Superior temporal gyrus (tissue), 1 donor: ENCODE measurements at regions not wholly inside any gene's neighbourhood (a gene's known extent, or its start where the extent isn't known, plus 50 kb on each side); places are given as distances from the start of the nearest gene placed in this dataset.

Source experiments
- DNase-seq: peaks from one replicate; pipeline ENCODE4 v3.0.0-alpha.2; 2016; ENCODE audit errors: extremely low spot score

DNA sequence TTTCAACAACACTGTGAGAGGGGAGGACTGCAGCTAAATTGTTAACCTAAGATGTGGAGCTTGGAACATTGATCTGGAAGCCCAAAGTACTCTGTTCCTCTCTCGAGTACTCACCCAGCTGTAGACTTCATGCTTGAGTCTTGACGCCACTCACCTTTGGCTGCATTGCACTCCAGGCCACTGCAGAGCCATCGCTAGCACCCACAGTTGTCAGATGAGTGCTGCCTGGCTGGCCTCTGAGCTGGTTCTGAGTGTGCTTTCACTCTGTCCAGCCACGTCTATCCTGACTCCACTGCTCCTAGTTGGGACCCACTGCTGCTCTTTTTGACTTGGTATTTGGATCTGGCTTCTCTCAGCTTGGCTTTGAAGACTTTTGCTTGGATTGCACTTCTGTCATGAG is 552.1 kb downstream of the DCDC2C start:
- no peak for DNase-seq

DNA sequence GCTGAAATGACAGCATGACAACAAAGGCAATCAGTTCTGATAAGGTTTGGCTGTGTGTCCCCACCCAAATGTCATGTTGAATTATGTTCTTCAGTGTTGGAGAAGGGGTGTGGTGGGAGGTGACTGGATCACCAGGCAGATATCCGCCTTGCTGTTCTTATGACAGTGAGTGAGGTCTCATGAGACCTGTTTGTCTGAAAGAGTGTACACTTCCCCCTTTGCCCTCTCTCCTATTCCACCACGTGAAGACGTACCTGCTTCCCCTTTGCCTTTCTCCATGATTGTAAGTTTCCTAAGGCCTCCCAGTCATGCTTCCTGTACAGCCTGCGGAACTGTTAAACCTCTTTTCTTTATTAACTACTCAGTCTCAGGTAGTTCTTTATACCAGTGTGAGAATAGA is 553.0 kb downstream of the DCDC2C start:
- DNase-seq, result no peak

DNA sequence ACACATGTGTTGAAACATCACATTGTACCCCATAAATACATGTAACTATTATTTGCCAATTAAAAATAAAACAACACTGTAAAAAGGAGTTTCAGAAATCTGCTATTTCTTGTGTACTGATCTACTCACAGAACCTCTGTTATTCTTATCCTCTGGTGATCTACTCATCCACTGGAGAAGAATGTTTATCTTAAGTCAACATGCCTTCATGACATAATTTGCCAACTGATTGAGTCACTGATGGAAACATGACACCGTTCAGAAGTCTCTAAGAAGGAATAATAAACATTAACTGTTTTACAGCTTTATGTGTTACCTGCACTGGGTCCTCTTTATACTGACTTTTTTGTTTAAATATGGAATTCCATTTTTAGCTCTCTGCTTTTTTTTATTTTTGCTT is 555.2 kb downstream of the DCDC2C start:
- DNase-seq, result no peak

DNA sequence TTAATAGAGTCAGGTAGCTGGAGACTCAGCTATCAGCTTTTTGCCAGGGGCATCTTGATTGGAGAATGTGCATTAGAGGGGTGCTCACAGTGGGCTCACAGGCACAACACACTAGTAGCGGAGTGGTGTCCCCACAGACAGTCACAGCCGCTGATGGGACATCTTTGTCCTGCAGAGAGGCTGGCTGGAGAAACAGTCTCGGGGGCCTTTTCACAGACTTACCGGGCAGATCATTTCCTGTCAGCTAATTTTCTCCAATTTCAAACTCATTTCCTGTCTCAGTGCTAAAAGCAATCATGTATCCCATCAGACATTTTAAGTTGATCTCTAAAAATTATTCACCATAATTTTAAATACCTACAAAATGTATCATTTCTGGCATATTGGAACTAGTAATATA is 562.6 kb downstream of the DCDC2C start:
- DNase-seq, result no peak

DNA sequence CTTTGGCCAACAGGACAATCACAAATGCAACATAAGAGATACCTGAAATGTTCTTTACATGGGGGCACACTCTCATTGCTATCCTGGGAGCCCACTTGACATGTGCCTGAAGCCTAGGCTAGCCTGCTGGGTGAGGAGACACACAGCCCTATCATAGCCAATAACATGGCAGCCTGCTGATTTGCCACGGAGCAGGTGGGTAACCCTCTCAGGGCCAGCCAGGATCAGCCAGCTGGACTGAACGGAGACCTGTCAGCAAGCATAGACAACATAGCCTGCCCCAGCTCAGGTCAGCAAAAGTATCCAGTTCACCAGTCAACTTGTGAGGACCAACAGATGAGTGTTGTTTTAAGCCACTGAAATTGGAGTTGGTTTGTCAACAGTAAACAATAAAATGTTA is 566.5 kb downstream of the DCDC2C start:
- DNase-seq, result no peak

DNA sequence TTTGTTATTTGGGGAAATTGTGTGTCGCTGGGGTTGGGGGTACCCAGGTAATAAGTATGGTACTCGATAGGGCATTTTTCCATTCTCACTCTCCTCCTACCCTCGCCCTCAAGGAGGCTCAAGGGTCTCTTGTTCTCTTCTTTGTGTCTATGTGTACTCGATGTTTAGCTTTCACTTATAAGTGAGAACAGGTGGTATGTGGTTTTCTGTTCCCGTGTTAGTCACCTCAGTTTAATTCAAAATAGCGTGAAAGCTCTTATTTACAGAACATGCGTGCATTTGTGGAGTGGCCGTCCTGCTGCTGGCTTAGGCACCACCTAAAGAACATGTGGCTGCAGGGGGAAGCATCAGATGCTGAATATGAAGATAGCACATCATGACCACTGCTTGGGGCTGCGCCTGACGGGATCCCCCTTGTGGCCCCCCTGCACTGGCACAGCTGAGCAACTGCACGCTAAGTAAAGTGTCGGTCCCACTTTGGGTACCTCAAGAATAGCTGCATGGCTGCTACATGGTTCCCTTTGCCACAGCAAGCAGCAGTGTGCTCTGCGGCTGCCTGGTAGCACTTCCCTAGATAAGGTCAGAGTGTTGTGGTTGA is 569.0 kb downstream of the DCDC2C start:
- no peak for DNase-seq

DNA sequence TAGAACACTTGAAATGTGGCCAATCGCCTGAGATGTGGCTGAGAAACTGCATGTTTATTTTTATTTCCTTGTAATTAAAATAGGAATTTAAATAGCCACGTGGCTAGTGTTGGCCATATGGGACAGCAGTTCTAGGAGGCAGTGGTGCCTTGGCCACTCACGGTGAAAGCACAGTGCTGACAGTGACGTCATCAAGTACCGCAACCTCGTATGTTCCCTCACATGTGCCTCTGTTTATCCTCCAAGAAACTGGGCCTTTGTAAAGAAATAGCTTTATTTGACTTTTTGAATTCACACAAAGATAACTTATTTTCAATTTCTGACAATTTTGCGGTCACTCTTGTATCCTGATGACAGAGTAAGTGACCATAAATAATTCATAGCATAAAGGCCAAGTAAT is 575.0 kb downstream of the DCDC2C start:
- no peak for DNase-seq

DNA sequence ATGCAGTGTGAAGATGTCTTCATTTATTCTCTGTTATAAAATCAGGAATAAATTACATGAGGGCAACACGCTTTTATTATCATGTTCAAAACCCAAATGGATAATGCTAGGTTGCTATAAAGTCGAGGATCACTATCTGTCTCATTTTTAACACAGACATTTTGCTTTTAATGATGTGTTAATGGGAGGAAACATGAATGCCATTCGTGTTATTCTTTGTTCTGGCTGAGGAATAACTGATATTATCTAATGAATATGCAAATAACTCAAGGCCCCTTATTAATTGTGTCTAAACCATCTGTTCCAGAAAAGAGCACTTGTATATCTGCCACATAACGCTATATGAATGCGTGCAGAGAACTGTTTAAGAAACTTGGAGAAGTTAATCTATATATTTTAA is 576.1 kb downstream of the DCDC2C start:
- DNase-seq, result no peak

DNA sequence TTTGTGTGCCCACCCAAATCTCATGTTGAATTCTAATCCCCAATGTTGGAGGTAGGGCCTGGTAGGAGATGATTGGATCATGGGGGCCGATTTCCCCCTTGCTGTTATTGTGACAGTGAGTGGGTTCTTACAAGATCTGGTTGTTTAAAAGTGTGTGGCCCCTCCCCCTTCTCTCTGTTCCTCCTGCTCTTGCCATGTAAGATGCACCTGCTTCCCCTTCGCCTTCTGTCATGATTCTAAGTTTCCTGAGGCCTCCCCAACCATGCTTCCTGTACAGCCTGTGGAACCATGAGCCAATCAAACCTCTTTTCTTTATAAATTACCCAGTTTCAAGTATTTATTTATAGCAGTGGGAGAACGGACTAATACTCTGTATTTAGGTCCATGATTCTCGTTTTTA is 588.1 kb downstream of the DCDC2C start:
- DNase-seq, result no peak

DNA sequence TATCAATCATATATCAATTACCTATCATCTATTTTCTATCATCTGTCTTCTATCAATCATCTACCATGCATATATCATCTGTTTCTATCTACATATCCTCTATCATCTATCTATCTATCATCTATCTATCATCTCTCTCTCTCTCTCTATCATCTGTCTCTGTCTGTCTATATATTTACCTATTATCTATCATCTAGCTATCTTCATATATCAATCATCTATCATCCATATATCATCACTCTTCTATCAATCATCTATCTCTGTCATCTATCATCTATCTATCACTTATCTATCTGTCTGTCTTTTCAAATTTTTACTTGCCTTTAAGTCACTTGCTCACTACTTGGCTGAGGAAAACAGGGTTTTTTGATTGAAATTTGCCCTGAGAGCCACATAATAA is 592.3 kb downstream of the DCDC2C start:
- DNase-seq, result no peak

DNA sequence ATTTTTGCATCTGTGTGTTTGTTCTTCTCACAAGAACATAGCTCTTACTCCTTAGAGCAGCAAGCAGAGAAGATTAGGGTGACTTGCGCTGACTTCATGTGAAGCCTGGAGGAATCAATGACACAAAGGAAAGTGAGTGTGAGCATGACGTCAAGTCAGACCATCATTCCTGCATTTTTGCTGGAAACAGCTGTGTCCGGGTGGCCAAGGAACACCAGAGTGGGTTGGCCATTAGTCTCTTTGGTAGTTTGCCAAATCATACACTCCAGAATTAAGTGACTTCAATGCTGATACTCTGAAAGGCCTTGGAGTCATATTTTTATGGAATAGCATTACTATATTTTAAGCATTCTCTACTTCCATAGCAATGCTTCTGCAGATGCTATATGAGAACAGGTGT is 597.2 kb downstream of the DCDC2C start:
- DNase-seq, result no peak

DNA sequence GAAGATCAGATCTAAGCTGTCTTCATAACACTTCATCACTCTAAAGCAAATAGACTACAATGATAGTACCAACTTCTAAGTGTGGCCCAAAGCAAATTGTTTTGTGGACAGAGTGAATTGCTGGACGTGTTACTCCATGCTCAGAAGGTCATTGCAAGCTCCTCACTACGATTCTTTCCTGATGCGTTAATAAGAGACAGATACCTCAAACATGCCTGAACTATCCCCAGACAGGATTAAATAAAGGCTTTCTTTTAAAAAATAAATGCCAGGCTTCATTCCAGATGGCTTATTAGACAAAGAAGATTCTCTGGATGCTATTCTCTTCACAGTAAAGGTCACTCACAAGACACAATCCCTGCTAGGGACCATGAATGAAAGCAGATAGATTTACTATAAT is 621.2 kb downstream of the DCDC2C start:
- no peak for DNase-seq

DNA sequence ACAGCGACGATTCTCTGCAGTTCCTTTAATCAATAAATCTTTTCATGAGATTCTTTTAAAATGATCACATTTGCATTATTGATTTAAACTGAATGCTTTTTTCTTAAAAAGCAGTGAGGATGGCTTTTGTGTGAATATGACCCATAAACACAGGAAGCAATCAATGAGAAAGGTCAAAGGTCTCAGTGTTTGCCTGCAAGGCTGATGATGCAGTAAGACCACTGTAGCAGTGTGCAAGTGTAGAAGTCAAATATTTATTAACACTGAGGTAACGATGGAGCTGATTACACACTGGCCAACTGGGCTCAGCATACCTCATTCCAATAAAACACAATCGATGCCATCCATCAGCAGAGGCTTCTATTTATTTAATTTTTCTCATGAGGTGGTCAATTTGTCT is 633.5 kb downstream of the DCDC2C start:
- DNase-seq, result no peak

DNA sequence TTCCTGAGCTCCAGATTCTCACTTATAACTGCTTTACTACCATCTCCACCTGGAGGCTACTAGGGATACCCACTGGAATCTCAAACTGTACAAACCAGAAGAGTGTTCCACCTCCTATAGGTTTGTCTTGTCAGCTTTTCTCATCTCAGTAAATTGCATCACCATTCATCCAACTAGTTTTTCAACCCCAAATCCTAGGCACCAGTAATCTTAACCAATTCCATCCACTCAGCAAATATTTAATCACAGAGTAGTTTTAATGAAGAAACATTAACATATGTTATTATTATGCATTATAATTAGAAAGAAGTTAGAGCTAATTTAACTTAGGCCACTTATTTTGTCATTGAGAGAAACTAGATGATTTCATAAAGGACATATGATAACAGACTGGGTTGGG is 635.0 kb downstream of the DCDC2C start:
- no peak for DNase-seq

DNA sequence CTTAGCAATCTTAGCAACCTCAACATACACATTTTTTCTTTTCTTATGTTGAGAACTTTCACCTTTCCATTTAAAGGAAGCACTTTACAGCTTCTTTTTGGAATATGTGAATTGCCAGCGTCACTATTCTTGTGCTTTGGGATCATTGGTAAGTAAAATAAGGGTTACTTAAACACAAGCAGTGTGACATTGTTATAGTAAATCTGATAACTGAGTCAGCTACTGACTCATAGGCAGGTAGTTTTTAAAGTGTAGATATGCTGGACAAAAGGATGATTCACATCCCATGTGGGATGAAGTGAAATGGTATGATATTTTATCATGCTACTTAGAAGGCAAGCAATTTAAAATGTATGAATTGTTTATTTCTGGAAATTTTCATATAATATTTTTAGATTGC is 637.2 kb downstream of the DCDC2C start:
- no peak for DNase-seq

DNA sequence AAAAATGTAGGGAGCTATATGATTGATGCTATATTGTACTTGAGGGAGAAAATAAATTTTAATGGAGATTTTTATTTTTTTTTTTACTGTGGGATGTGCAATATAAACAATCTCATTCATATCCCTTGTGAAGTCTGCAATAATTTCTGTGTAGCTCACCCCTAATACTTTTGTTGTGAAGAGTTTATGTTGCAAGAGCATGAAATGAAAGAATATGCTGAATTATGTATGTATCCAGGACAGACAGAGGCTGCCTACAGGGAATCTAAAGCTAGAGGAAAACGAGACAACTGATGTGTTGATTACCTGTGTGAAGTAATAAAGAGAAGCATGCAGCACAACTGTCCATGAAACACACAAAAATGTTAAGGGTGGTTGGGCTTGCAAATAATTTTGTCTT is 643.3 kb downstream of the DCDC2C start:
- DNase-seq, result no peak

DNA sequence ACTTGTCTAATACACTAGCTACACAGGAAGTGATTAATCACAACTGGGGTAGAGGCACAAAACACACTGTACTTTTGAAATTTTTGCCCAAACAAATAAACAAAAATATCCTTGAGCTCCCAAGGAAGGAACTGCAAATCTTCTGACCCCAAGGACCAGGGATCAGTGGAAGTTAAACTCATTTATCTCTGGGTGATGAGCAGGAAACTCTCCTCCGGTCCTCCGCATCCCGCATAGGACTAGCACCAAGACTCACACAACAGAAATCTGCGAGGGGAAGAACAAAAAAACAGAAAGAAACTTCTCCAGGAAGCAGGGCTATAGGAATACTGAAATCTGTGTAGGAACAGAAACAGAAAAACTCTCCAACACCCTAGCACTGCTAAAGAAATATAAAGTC is 650.3 kb downstream of the DCDC2C start:
- no peak for DNase-seq

DNA sequence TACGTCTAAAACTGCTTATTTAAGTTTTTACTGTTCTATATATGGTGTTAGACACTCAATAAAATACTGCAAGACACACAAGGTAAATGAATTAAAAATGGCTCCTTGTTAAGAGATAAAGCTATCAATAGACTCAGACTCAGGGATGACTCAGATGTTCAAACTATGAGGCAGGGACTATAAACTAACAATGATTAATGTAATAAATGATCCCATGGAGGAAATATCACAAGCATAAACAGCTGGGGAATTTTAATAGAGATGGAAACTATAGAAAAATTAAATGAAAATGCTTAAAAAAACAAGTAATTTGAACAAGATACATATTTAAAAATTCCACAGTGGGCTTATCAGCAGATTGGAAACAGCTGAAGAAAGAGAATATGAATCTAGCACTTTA is 650.8 kb downstream of the DCDC2C start:
- no peak for DNase-seq

DNA sequence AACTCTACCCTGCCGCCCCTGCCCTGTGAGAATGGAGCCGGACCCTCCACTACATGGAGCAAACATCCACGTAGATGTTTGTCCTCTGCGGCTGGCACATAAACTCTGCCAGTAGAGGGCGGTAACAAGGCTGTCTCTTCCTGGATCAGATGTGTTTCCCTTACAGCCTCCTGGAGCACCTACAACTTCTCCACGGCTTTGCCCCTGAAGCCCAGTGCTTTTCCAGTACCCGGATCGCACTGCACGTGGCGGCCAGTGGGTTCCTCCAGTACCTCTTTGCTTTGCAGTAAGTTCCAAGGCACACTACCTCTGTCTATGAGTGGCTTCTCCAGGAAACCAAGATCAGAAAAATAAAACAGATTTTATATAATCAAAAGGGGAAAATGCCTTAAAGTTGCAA is 651.3 kb downstream of the DCDC2C start:
- no peak for DNase-seq

DNA sequence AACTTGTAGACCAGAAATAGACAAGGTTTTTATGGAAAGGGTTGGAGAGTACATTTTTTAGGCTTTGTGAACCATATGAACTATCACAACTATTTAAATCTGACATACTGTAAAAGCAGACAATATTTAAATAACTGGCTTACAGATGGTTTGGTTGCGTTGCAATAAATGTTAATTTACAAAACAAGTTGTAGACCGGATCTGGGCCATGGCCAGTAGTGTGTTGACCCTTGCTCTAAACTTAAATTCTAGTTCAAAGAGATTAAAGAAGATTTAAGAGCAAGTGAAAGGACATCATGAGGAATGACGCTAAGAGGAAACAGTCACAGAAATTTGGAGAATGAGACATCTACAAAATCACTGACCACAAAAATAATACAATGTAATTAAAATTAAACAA is 652.7 kb downstream of the DCDC2C start:
- DNase-seq, result no peak

DNA sequence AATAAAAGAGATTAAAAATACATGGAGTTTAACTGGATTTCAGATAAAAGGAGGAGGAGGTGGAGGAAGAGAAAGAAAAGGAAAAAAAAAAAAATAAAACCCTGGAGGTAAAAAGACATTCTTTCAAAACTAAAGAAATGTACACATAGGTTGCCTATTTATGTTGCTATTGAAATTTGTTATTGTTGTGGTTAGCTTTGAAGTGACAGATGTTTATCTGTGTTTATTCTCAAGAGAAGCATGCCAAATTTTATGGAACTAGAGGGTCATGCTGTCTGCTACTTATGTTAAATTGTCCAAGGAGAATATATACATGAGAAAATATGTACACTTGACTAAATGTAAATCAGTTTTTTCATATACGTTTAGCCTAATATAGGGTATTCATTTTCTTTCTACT is 653.2 kb downstream of the DCDC2C start:
- no peak for DNase-seq

DNA sequence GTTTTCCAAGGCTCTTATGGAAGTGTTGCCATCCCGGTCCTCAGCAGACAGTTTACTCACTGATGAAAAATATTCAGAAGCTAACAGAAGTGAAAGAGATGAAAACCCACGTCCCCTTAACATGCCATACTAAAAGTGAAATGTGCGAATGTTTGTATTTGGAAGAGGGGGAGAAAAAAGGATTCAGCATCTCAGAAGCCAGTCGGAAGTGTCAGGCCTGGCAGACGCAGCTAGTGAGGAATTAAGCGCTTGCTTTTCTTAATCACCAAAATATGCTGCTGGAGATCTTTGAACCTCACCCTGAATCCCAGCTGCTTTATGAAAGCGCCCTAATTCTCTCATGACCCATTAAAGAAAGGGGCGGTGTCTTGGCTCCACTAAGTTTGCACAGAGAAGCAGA is 653.7 kb downstream of the DCDC2C start:
- no peak for DNase-seq

DNA sequence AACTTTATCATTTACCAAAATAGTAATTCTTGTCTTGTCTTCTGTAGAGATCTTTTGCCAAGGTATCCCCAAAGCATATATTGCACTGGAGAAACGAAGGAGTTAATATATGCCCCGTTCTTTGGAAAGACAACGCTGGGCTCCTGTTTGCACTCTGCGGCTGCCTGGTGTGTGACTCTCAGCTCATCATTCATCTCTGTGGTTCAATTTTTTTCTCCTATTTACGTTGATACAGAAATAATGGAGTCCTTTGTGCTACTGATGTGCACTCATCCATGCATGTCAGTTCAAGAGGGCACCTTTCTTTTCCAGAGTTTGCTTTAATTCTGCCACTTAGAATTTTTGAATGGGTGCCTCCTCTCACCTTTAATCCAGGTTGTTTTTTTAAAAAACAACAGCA is 655.5 kb downstream of the DCDC2C start:
- DNase-seq, result no peak

DNA sequence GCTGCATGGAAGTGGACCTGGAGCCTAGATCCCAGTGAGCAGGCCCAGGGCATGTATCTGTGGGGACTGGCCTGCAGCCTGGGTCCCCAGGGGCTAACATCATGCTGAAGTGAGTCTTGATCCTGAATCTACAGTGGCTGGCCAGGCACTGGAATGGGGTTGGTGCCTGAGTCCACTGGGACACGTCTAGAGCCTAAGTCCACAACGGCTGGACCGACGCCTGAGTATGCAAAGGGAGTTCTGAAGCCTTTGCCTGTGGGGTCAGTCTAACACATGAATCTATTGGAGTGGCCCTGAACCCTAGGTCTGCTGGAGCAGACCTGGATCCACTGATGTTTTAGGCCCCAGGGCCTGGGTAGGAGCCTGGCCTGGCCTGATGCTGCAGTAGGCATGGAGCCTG is 665.5 kb downstream of the DCDC2C start:
- DNase-seq, result no peak
